ENCODE measurements at regions not wholly inside any gene's neighbourhood (a gene's known extent, or its start where the extent isn't known, plus 50 kb on each side); places are given as distances from the start of the nearest gene placed in this dataset.
"Not testable (repeated sequence)": the region's sequence is repeated elsewhere in the genome, so short reads cannot be mapped to it uniquely, and the experiment has no call there.

DNA sequence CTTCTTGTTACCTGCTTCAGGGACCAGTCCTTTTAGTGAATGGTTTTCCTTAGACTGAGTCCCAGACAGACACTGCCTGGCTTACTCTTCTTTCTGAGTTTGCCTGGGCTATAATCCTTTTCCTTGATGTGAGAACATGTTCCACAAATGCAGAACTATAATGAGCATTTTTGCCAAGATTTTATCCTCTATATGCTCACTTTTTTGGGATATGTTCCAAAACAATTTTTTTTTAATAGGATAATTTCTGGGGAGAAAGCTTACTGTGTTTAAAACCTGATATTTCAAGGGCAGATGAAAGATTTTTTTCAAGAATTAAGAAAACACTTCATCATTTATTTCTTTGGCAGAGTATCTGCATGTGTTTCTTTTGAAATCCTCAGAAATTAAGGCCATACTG, 110.0 kb upstream of the TENM4 start:
- no peak for DNase-seq

- no peak for DNase-seq
Observed at GRCh38 chr11:79547256-79547655, 106.4 kb upstream of the TENM4 start.

- DNase-seq = no peak
Observed at GRCh38 chr11:79546351-79546750, 105.5 kb upstream of the TENM4 start.

- no peak for DNase-seq
Observed at GRCh38 chr11:79544361-79544760, 103.5 kb upstream of the TENM4 start.

DNA sequence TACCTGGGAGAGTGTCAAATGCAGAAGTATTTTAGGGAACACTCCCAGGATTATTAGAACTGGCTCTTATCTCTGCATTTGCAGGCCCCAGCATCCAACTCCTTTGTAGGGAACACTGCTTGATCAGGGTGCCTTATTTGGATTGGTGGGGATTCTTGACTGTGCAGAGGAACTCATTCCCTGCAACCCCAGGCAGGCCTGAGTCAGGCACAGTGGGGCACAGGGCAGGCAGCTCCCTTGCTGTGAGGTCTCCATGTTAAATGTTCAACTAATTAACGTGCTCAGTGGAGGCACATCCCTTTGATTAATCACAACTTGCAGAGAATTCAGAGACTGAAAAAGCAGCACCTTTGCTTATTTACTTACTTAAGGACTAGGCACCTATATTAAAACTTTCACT, 102.3 kb upstream of the TENM4 start:
- no peak for DNase-seq

GRCh38 chr11:79541466-79541865, 100.6 kb upstream of the TENM4 start:
- DNase-seq = no peak

GRCh38 chr11:79538775-79539174, 97.9 kb upstream of the TENM4 start:
- no peak for DNase-seq

GRCh38 chr11:79536155-79536917, 95.5 kb upstream of the TENM4 start:
- DNase-seq = no peak

DNA sequence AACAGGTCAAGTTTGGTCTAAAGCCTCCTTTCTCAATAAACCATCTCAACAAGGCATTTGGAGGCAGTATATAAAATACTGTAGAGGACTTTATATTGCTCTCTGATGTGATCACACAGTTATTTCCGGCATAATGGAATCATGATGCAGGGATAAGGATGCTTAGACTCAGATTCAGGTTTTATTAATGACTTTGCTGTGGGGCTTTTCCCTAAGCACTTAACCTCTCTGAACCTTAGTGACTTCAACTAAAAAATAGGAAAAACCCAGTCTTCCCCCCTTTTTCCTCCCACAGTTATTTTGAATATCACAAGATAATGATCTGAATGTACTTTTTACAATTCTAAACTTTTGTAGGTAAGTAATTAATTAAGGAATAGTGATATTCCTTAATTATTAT, 94.8 kb upstream of the TENM4 start:
- DNase-seq = no peak

DNA sequence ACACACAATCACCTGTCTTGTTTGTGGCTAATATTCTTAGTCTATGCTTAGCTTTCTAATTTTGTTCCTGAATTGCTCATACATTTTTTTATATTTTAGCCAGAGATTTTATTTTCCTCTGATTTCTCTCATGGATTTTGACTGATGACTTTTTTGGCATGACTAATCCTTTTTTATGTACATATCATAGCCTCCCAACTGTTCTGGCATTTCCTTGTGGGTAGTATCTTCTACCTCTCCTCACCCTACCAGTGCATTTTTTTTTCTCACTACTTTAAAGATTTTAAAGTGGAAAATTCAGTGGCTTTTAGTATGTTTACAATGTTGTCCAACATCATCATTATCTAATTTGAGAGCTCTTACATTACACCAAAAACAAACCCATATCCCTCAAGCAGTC, 84.4 kb upstream of the TENM4 start:
- DNase-seq = no peak

DNA sequence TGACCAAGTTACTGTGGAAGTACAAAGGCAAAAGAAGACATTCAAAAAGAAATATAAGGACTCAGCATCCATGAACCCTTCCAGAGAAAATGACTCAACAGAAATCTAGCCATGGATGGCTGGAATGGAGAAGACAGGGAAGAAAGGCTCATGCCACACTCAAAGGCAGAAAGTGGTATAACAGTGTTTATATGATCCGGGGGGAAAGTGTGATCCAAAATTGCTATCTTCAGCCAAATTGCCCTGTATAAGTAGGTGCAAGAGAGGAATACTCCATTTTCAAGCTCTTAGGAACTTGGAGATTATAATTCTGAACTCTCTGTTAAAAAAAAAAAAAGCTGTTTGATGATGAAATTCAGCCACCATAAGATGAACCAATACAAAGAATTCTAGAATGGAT, 81.8 kb upstream of the TENM4 start:
- DNase-seq = no peak

DNA sequence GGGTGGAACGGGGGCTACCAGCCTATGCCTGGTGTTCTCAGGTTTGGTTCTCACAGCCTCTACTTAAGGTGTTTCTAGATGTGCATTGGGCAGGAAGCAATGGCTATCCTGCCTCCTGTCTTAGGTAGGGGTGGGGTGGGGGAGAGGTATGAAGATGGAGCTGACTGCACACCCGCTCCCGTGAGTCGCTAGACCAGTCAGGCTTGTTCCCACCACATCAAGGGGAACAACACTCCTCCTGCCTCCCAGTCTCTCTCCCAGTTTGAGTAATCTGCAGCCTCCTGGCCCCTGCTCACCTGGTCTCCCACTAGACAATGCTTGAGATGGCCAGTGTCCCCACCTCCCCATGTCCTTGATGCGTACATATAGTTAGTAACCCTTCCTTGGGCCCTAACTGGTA, 79.3 kb upstream of the TENM4 start:
- no peak for DNase-seq

DNA sequence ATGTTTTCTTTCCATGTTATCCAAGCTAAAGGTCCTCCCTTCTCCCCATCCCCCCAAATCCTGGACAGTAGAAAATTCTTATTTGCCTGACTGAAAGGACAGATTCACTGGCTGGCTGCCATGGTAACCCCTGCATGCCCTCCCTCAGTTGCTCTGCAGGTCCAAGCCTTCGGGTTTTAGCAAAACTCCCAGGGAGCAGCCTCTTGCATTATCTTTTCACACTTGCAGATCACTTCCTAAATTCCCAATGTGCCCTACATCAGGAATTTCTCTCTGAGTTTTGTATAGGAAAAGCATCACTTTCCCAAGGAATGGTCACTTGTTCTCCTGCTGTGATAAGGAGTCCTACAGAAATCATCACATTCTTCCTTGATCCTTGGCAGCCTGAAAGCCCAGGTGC, 75.0 kb upstream of the TENM4 start:
- no peak for DNase-seq

DNA sequence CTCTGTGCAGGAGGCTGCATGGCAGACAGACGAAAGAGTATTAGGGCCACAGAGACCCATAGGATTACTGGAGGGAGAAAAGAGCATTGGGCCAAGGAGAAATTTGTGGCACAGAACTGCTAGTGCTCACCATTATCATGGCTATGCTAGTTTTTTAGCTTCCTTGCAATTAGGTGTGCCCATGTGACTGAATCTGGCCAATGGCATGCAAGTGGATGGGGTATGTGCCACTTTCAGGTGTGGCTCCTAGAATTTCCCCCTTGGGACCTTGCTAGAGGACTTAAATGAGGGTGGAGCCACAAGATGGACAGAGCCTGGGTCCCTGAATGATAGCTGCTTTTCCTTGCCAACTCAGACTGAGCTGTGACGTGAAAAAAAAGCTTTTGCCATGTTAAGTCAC, 73.9 kb upstream of the TENM4 start:
- DNase-seq = no peak

GRCh38 chr11:79514290-79514689, 73.5 kb upstream of the TENM4 start:
- no peak for DNase-seq

DNA sequence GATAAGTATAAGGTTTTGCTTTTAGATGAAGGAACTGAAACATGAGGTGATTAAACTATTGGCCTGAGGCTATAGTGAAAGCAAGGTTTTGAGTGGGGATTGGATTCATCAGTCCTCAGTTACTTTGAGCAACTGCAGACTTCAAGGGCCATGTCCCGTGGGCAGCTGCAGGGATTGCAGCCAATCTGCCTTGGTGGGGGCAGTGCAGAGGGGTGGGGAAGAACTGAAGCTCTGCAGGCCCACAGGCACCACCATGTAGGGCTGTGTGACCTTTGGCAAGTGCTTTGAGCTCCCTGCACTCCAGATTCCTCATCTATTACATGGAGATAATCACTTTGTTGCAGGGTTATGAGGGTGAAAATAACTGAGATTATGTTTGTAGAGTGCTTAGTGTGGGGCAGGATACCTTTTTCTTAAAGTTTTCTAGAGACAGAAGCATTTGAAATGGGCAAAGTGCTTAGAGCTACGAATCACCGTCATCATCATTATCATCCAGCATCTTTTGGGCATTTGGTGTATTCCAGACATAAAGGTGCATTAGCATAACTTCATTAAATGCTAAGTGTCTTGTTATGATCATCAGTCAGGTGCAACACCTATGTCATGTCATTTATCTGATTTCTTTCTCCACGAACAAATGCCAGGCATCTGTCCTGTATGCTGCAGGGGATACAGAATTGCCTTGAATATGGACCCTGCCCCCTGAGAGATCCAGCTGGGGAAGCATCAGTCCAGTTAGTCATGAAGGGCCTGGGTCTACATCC, 72.1 kb upstream of the TENM4 start:
- DNase-seq = no peak

GRCh38 chr11:79510960-79511359, 70.1 kb upstream of the TENM4 start:
- no peak for DNase-seq

DNA sequence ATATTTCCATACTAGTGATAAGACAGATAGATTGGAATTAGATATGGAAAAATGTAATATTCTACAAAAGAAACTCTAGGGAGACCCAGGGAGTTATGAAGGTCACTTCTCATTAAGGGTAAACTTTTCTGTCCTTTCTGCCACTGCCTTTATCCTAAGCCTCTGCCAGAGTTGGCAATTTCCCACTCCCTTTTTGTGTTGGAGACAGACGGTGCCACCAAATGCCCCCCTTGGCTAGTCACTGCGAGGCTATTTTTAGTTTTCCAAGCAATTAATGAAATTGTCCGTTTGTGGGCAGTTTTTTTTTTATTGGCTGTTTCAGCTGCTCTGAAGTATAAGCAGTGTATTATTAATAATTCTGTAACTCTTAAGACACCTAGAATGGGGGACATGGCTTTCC, 67.6 kb upstream of the TENM4 start:
- DNase-seq = no peak

DNA sequence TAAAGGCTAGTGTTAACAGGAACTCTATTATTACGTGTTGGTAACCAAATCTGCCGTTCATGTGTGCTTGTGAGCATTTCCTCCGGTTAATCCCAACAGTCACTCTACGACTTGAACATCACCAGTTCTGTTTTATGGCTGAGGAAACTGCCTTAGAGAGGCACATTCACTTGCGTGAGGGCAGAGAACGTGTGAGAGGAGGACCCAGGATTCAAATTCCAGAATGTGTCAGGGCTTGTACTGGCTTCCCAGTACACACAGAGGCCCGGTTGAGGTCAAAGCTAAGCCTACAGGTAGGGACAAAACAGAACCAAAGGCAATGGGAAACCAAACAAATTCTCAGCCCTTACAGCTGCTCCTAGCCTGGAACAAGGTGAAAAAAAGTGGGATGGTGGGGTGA, 66.9 kb upstream of the TENM4 start:
- DNase-seq = no peak

- no peak for DNase-seq
Observed at GRCh38 chr11:79506734-79507344, 66.0 kb upstream of the TENM4 start.

- no peak for DNase-seq
Observed at GRCh38 chr11:79506124-79506523, 65.3 kb upstream of the TENM4 start.

DNA sequence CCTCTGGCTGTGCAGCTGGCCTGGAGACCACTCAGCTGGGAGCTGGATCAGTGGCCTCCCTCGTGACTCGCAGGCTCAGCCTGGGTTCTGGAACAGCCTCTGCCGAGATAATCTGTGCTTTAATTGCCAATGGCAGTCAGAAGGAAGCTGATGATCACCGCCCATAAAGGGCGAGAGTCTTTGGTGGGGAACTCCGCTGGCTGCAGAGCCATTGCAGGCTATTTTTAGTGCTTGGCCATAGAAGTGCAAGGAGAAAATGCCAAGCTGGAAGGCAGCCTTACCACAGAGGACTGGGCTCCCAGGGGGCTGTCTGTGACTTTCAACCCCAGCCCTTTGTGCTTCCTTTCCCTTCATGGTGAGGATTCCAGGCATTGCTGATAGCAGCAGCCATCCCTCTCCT, 62.2 kb upstream of the TENM4 start:
- no peak for DNase-seq

DNA sequence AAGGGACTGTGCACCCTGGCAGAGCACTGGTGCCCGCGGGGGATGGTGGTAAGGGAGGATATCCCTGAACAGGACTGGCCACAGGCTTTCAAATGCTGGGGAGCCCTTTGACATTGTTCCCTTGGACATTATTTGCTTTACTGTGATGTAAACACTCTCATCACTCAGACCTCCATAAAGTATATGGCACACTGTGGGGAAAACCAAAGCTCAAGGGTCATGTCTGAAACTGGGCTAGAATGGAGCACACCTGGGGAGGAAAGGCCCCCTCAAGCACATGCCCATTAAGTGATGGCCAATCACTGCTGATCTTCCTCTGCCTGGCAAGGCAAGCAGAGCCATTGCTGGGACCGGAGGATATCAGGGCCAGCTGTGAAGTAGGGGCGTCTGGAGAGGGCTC, 60.9 kb upstream of the TENM4 start:
- no peak for DNase-seq

GRCh38 chr11:79499929-79500328, 59.1 kb upstream of the TENM4 start:
- DNase-seq = not testable (repeated sequence)
